GM18498 (cell line): ENCODE measurements at regions not wholly inside any gene's neighbourhood (a gene's known extent, or its start where the extent isn't known, plus 50 kb on each side); places are given as distances from the start of the nearest gene placed in this dataset.

ENCODE experiments used
- ATAC-seq: cut with Tn5 transposase; IDR thresholded peaks from one replicate; pipeline ENCODE4 v1.9.1; 2021; ENCODE audit warnings: mild to moderate bottlenecking, moderate library complexity; ENCODE audit not compliant: unreplicated experiment

DNA sequence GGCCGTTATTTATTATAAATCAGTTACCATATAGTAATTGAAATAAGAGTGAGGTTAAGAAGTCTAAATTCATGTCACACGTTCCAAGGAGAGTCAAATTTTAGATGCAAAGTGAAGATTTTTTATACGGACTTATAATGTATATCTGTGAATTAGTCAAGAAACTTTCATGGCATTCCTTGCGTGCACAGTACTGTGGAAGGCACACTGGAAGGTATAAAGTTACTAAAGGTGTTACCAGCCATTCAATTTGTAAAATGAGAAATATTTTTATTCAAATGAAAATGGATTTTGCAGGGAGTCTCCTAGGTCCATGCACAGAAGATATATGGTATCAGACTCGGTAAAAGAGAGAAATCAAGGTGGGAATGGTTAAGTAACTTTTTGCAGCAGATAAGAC is 408.1 kb upstream of the CTNND2 start:
- no peak for ATAC-seq

DNA sequence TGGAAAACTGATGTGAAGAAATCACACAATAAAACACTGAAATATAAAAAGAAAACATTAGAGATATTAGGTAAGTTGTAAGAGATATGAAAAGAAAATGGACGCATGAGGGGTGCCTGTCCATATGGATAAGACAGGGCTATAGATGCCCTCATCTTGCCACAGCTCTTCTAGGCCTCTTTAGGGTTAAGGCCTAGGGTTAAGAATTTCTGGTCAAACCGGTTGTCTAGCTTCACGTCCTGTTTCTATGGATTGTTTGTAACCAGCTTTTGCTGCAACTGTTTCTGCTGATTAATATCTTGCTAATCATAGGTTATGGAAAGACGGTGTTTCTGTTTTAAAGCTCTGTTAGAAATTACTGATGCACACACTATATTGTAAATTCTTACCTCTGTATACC is 389.9 kb upstream of the CTNND2 start:
- ATAC-seq, result no peak

DNA sequence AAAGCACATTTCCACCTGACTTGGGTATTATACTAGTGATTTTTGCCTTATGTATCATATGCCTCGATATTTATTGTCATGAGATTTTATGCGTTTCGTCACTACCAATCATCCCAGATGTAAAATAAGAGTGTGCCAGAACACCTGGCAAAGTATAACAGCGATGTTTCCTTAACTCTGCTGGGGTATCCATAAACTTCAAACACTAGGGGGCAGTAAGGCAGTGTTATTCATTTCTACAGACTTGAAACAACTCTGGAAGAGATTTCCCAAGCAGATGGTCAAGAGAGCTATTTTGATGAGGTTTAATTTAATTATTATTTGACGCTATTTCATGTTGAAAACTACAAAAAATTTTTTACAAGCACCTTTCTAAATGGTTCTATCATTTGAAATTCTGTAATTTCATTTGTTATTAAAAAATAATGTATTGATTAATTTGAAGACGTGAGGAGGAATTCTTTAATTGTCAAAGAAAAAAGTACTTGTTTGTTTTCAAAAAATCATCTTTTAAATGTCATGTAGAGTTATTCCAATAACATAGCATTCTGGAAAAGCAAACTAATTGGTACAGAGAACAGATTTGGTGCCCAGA is 388.5 kb upstream of the CTNND2 start:
- no peak for ATAC-seq

DNA sequence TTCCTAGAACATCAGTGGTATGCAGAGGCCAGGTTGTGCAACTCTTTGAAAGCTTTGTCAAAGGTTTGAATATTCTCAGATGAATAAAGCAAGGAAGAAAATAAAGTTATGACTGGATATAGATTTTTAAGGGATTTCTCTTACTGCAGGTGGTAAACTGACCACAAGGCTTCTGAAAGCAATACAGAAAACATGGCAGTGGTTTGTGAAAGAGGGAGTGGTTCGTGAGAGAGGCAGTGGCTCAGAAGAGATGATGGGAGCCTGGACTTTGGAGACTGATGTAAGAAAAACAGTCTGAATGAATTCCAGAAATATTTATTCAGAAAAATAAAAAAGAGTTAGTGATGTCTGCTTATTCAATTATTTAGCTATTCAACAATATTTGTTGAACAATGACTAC is 380.4 kb upstream of the CTNND2 start:
- no peak for ATAC-seq

DNA sequence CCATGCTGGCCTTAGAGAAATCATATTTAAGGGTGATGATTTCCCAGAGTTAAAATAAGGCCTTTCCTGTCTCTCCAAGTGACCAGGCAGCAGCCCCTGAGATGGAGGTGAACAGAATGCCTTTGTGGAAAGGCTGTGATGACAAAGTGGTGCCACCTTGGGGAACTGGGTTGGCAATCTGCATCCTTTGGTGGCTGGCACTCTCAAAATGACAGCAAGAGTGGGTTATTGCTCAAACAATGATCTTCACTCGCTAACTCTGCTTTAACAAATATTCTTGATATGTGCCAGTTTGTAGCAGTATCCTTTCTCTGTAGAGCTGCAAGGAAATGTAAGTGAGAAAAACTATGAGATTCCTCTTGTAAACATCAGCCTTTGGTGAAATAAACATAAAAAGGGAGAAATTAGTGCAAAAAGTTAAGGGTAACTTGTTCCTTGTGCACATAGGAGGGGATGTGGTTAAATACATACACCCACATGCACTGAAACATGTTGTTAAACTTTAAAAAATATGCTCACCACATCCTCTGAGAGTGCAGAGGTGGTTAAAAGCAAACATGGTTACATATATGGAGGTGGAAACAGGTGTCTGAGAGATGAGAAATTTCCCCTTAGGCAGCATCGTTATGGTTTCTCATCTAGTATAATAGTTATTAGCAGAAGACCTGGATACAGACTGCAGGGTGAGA is 373.4 kb upstream of the CTNND2 start:
- peak; percentile 94 for ATAC-seq

DNA sequence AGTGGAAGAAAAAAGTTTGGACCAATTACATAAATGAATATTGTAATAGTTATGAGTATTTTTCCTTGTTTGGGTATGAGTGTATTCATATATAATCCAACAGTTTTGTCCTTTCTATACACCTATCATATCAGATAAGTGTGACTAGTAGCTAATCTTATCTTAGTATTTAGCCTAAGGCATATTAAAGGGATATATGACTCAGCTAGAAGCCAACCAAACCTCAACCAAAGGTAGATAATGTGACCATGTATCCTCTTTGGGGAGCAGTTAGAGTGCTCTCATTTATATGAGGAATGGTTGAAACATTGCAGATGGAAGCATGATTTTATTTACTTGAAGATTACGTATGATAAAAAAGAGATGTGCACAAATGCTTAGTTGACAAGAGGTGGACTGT is 370.0 kb upstream of the CTNND2 start:
- ATAC-seq, result no peak

DNA sequence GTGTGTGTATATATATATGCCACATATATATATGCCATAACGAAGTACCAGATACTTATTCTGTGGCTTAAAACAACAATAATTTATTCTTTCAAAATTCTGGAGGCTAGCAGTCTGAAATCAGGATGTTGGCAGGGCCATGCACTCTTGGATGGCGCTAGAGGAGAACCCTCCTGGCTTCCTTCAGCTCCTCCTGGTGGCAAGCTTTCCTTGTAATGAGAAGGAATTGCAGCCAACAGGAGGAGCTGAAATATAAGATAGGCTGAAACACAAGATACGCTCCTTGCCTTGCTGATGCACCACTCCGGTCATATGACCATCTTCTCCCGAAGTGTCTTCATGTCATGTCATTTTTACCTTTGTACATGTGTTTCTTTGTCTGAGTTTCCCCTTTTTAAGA is 368.1 kb upstream of the CTNND2 start:
- ATAC-seq, result no peak

DNA sequence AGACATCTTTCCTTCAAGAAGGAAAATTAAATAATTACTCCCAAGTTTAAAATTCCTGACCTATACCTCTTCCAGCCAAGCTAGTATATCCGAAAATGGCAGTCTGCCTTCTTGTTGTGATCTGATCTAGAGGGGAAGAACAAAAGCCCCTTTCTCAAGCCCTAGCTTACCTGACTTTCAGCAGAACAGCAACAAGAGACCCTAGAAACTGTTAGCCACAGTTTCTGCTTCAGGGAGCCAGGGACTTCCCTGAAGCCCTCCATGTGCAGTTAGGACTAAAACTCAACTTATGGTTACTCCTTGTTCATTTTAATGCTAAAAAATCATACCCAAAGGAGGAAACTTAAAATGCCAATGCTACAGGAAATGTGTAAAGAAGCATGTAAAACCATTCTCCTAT is 366.7 kb upstream of the CTNND2 start:
- ATAC-seq, result no peak

DNA sequence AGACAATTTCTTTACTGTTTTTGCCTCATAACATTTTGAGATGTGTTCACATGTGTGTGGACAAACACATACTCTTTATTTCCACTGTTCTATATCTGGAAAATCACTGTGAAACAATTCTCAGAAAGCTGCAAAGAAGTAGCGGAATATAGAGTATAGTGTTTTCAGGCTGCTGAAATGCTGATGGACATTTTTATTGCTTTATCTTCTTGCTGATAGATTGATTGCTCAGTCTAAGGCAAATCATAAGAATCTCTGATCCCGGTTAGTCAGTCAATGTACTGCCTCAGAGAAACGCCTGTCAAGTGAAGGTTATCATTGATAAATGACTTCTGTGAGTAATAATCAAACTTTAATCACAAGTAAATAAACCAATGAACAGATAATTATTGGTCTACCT is 364.9 kb upstream of the CTNND2 start:
- no peak for ATAC-seq

DNA sequence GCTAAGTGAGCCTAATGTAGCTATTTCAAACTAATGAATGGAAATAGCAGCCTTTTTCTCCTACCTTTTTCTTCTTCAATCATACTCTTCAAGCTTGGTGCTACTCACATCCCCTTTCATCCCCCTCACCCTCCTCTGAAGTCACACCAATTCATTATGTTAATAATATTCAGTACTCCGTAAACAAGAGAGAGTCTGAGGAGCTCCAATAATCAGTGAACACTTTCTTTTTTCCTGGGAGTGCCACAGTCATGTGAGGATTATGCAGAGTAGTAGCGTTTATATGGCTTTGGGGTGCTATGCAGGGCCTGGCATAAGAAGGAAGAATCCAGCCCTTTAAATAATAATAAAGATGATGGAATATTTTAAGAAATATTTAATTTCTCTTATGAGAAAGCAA is 354.3 kb upstream of the CTNND2 start:
- ATAC-seq, result no peak

DNA sequence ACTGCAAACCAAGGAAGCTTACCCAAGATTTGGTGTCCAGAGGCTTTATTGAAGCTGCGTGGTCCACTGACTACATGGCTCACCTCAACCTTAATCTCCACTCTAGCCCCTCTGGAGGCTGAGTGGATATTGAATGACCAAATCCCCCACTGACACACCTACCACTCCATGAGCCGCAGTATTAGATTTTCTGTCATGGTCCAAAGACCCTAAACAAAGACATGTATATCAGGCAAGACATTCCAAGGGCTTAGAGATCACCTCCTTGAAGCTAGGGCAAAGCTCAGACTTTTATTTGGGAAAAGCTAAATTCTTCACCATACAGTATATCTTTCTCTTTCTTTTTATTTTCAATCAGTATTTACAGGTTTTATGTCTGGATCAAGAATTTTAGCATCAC is 346.2 kb upstream of the CTNND2 start:
- ATAC-seq, result no peak

DNA sequence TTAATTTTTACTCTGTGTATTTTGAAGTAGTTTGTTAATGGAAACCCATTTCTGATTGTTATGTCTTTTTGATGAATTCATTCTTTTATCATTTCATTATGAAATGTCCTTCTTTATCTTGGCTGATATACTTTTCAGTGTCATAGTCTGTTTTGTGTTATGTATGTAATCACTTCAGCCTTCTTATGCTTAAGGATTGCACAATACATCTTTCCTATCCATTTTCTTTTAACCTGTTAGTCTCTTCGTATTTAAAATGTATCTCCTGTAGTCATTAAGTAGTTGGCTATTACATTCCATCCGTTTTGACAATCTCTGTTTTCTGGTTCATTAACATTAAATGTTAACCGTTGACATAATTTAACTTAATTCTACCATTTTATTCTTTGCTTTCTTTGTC is 344.6 kb upstream of the CTNND2 start:
- ATAC-seq, result no peak

DNA sequence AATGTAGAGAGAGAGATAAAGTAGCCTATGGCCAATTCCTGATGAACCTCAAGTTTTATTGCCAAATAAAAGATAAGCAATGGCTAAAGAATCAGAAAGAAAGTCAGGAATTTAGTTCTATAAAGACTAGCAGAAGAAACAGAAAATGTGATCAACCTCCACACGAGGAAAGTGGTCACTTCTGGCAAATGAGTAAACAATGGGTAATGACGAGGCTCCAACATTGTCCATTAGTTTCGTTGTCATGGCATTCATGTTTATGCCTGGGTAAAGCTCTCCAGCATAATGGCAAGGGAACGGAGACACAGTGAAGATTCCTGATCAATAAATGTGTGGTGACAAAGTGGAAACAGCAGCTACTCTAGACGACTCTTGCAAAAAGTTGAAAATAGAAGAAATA is 341.8 kb upstream of the CTNND2 start:
- ATAC-seq, result no peak

DNA sequence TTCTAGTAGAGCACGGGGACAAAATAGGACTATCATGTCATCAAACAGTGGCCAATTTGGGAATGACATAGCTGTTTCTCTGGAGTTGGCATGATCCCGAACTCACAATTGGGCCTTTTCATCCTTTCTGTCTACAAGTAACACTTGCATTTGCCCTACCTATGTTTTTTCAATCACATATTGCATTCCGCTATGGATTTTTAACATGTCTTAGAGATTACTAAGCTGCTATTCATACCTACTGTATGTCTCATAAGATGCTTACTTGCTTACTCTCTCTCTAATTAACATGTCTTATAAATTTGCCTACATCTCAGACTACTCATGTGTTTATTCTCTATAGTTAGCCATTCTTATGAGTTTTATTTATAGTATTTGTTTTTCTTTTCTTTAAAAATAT is 341.2 kb upstream of the CTNND2 start:
- ATAC-seq, result no peak

DNA sequence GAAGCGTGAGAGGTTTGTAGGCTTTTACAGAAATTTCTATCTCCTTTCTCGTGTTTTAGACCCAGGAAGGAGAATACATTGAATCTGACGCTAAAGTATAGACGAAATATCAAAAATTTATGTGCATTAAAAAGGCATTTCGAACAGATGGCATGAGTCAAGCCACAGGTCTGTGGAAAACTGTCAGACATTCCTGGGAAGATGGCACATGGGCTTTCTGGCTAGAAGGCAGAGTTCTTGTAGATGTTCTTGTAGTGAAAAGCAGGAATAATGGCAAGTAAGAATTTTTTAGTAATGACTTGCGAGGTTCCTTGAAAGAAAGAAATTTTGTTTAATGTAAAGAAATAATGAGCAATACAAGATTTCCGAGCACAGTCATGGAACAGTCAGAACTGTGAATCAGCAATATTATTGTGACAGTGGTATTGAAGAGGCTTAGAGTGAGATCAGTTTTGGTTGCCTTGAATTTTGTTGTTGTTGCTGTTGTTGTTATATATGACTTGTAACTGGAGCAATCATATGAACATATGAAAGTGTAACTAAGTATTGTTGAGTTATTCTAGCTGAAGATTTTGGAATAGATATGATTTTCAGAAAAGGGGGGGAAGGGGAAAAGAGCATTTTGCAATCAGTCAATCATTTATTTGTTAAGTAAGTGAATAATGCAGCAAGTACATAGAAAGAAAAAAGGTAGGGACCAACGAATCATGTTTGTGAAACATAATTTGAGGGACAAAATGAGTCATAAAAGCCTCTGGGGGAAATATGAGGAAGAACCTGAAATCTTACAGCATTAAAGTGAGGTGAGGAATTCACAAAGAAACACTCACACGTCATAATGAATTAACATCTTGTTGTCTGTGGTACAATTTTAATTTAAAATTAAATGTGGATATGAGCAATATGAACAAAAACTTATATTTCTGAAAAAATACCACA is 339.0 kb upstream of the CTNND2 start:
- ATAC-seq, result no peak

DNA sequence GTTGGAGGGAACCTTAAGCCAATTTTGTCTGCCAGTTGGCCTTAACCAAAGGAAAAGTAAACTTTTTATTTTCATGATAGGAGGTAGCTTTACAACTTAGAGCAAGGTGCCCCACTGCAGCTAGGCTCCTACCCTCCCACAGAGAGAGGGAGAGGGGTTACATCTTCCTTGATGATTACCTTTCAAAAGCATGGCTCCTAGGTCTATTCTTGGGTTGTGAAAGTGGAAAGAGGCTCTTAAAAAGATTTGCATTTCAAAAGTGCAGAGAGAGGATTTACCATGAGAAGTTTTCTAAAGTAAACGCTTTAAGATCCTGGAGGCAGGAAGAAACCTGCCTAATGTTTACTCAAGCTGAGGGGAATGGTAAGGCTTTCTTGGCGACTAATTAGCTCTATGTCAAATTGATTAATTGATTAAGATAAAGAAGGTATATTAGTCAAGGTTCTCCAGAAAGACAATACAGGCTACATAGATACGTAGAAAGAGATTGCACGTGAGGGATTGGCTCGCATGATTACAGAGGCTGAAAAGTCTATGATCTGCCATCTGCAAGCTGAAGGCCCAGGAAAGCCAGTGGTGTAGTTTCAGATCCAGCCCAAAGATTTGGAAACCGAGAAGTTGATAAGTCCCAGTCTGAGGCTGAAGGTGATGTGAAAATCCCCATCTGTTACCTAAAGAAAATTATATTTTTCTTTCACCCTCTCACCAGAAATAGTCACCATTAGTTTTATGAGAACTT is 333.8 kb upstream of the CTNND2 start:
- no peak for ATAC-seq

DNA sequence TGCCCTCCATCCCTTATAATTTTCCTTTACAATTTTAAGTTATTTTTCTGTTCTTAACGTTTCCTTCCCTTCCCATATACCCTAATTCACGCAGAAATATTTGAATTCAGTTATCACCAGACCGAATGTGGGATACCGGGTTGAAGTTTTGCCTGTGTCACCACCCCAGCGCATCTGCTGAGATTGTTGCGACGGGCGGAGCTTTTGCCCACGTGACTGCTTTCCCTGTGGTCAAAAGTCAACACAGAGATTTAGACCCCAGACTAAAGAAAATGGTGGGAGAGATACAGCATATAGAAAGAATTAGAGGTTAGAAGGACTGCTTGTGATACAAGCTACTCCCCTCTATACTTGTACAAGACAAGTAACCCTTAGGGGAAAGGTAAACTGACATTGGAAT is 326.4 kb upstream of the CTNND2 start:
- no peak for ATAC-seq

DNA sequence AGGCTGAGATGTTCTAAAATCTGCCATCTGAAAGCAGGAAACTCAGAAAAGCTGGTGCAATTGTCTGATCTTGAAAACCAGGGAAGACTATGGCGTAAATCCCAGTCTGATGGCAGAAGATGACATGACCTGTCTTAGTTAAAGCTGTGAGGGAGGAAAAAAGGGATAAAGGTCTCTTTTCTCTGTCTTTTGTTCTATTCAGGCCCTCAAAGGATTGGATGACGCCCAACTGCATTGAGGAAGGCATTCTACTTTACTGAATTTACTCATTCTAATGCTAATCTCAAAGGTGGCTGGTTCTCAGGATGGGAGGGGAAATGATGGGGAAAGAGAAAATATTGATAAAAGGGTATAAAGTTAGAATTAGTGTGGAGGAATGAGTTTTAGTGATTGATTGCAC is 312.8 kb upstream of the CTNND2 start:
- ATAC-seq, result no peak

DNA sequence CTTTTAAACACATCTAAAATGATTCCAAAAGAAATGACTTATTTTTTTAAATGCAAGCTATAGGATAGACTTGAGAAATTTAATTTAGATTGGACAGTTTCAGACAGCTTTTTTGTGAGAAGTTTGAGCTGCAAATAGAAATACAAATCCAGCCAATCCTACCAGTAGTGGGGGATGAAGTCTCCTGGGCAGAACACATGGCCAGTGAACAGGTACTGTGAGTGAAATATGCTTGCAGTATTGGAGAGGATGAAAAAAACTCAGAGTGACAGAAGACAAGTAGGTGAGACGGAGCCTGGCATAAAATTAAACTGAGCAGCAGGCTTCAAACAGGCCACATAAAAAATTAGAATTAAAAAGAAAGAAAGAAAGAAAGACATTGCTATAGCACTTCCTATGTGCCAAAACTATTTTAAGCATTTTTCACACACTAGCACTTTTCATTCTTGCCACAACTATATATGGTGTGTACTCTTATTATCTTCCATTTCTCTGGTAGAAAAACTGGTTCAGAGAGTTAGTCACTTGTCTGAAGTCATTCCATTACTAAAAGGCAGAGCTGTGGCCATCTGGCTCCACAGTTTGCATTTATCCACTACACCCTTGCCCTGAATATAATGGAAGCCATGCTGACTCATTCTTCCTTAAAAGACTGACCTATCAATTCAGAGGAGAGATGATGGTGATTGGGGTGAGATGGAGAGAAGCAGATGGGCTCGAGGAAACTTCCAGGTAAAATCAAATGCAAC is 310.2 kb upstream of the CTNND2 start:
- no peak for ATAC-seq

DNA sequence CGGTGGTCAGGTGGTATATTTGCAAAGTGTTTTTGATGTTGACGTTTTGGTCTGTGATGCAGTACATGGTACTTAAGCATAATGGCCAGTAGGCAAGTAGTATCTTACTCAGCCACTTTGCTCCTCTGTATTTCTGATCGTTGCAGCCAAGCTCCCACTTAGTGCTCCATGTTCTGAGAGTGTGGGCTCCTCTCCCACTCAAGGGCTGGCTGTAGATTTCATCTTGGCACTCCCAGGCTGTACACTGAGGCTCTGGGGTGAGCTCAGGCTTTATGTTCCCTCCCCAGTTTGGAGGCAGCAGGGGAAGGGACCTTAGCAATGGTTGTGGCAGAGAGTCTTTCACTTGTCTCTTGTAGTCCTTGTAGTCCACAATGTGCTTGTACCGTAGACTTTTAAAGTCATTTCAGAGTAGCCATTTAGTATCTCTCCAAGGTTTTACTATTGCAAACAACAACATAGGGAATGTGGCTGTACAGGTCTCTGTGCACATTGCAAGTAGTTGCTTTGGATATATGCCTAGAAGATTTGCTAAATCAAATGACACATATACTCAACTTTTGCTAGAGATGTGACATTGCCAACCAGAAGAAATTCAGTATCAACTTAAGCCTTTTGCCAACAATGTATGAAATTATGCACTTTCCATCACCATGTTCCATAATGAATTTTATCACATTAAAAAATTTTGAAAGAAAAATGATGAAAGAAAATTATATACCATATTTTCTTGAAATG is 304.3 kb upstream of the CTNND2 start:
- no peak for ATAC-seq
